Astrocyte (in vitro differentiated cells and primary cell): ENCODE measurements at regions not wholly inside any gene's neighbourhood (a gene's known extent, or its start where the extent isn't known, plus 50 kb on each side); places are given as distances from the start of the nearest gene placed in this dataset.

Experiments used
- EZH2 ChIP-seq: IDR thresholded peaks from 2 replicates; pipeline ENCODE4 v1.6.1; 2012; ENCODE audit warnings: mild to moderate bottlenecking, low read length, inconsistent platforms; ENCODE audit not compliant: insufficient read depth
- TF ChIP-seq, protein P1 (sequence below): IDR thresholded peaks from 2 replicates; pipeline ENCODE4 v1.5.1; 2011; ENCODE audit warnings: low read depth, mild to moderate bottlenecking, inconsistent platforms, low read length, moderate library complexity; ENCODE audit not compliant: insufficient read depth

DNA sequence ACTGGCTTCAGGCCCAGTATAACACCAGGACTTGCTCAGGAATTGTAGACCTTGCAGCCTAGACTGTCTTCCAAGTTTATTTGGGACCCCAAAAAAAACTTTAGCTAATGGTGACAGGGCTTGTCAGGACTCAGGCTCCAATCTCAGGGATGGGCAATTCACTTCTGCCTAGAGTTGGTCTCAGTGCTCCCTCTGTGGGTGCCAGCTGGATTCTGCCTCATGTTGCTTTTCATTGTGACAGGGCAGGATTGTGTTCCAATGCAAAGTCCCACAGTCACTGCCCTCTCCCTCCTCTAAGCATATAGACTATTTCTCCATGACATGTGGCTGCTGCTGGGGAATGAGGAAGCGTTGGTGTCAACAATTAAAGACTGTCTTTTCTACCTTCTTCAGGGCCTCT, 174.7 kb downstream of the CYLC2 start:
- TF ChIP-seq, protein P1, sequence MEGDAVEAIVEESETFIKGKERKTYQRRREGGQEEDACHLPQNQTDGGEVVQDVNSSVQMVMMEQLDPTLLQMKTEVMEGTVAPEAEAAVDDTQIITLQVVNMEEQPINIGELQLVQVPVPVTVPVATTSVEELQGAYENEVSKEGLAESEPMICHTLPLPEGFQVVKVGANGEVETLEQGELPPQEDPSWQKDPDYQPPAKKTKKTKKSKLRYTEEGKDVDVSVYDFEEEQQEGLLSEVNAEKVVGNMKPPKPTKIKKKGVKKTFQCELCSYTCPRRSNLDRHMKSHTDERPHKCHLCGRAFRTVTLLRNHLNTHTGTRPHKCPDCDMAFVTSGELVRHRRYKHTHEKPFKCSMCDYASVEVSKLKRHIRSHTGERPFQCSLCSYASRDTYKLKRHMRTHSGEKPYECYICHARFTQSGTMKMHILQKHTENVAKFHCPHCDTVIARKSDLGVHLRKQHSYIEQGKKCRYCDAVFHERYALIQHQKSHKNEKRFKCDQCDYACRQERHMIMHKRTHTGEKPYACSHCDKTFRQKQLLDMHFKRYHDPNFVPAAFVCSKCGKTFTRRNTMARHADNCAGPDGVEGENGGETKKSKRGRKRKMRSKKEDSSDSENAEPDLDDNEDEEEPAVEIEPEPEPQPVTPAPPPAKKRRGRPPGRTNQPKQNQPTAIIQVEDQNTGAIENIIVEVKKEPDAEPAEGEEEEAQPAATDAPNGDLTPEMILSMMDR = no peak
- TF ChIP-seq EZH2 = no peak
